Mesendoderm (in vitro differentiated cells): ENCODE measurements at regions not wholly inside any gene's neighbourhood (a gene's known extent, or its start where the extent isn't known, plus 50 kb on each side); places are given as distances from the start of the nearest gene placed in this dataset.

Source experiments
- DNase-seq: peaks from one replicate; pipeline ENCODE4 v3.0.0; 2013
- H2AK5ac ChIP-seq: 2 replicates; pipeline ENCODE4 v1.6.1; 2013; ENCODE audit warnings: low read length, inconsistent platforms
- H2BK120ac ChIP-seq: 2 replicates; pipeline ENCODE4 v1.6.1; 2013; ENCODE audit warnings: low read depth, mild to moderate bottlenecking, low read length, moderate library complexity, mixed read lengths
- H2BK15ac ChIP-seq: replicated peaks from 2 replicates; pipeline ENCODE4 v1.6.1; 2013; ENCODE audit warnings: low read depth, mild to moderate bottlenecking, moderate library complexity
- H2BK5ac ChIP-seq: 2 replicates; pipeline ENCODE4 v1.6.1; 2013; ENCODE audit warnings: low read length, inconsistent platforms
- H3K18ac ChIP-seq: 2 replicates; pipeline ENCODE4 v1.6.1; 2013; ENCODE audit warnings: mild to moderate bottlenecking, low read length, mixed read lengths
- H3K23ac ChIP-seq: one replicate; pipeline ENCODE4 v1.6.1; 2013; ENCODE audit warnings: low read length
- H3K27ac ChIP-seq: 2 replicates; pipeline ENCODE4 v1.5.1; 2013; ENCODE audit warnings: low read depth, mild to moderate bottlenecking, inconsistent platforms, low read length, moderate library complexity
- H3K27me3 ChIP-seq: 2 replicates; pipeline ENCODE4 v1.6.1; 2013; ENCODE audit warnings: low read length, control low read depth, mild to moderate bottlenecking, inconsistent platforms; ENCODE audit not compliant: insufficient read depth, poor library complexity
- H3K36me3 ChIP-seq: 2 replicates; pipeline ENCODE4 v1.6.1; 2013; ENCODE audit warnings: low read length, inconsistent platforms; ENCODE audit not compliant: control insufficient read depth, insufficient read depth
- H3K4ac ChIP-seq: one replicate; pipeline ENCODE4 v1.6.1; 2013; ENCODE audit warnings: low read depth, mild to moderate bottlenecking, low read length, moderate library complexity
- H3K4me1 ChIP-seq: 2 replicates; pipeline ENCODE4 v1.6.1; 2013; ENCODE audit warnings: low read depth, low read length, inconsistent platforms; ENCODE audit not compliant: control insufficient read depth
- H3K4me2 ChIP-seq: 2 replicates; pipeline ENCODE4 v1.6.1; 2013; ENCODE audit warnings: low read length
- H3K4me3 ChIP-seq: 2 replicates; pipeline ENCODE4 v1.5.1; 2013; ENCODE audit warnings: mild to moderate bottlenecking, low read length
- H3K56ac ChIP-seq: one replicate; pipeline ENCODE4 v1.6.1; 2013; ENCODE audit warnings: low read length
- H3K79me1 ChIP-seq: 2 replicates; pipeline ENCODE4 v1.6.1; 2013; ENCODE audit warnings: low read length, inconsistent platforms
- H3K79me2 ChIP-seq: 2 replicates; pipeline ENCODE4 v1.6.1; 2013; ENCODE audit warnings: mild to moderate bottlenecking, low read length; ENCODE audit not compliant: control insufficient read depth, insufficient read depth
- H3K9ac ChIP-seq: 2 replicates; pipeline ENCODE4 v1.6.1; 2013; ENCODE audit warnings: low read length, inconsistent platforms
- H4K5ac ChIP-seq: one replicate; pipeline ENCODE4 v1.6.1; 2013; ENCODE audit warnings: low read length
- H4K8ac ChIP-seq: one replicate; pipeline ENCODE4 v1.6.1; 2013; ENCODE audit warnings: low read depth, mild to moderate bottlenecking, control low read depth, low read length, moderate library complexity

- Histone ChIP-seq H4K8ac (no peak overlapping the region), H3K4me1 (no peaks in the 10 kb centered on the region), H2AK5ac (no peak overlapping the region), H2BK5ac (no peak overlapping the region), H3K9ac (no peak overlapping the region), H3K79me2 (no peaks in the 10 kb centered on the region), H3K79me1 (no peaks in the 10 kb centered on the region), H2BK15ac (no peak overlapping the region), H3K56ac (no peak overlapping the region), H3K4me2 (no peak overlapping the region), H4K5ac (no peak overlapping the region), H3K18ac (no peak overlapping the region), H3K4me3 (no peak overlapping the region), H3K23ac (no peak overlapping the region), H3K4ac (no peak overlapping the region), H3K36me3 (no peaks in the 10 kb centered on the region), H3K27me3 (no peaks in the 10 kb centered on the region), H3K27ac (no peak overlapping the region), H2BK120ac (no peak overlapping the region)
- DNase-seq: no peak
These were observed 468.5 kb downstream of the KIF16B start for GRCh38 chr20:16104783-16105182.
